Left lung (tissue), 4 donors: ENCODE measurements at regions not wholly inside any gene's neighbourhood (a gene's known extent, or its start where the extent isn't known, plus 50 kb on each side); places are given as distances from the start of the nearest gene placed in this dataset.

Experiments
- ATAC-seq: fragments of 200-7000 bp; cut with Tn5 transposase; one replicate; pipeline ENCODE4 v1.9.1; 2020; ENCODE audit warnings: moderate library complexity
- DNase-seq, 4 donors: peaks; one replicate each; pipeline ENCODE4 v3.0.0-alpha.2; 2013 to 2020
- H3K27ac ChIP-seq, 2 donors: fragments of 200-600 bp; sonication (generic) in 1 of 2; one replicate each; pipeline versions ENCODE4 v1.5.0 to v1.8.0; 2020 to 2021
- H3K27me3 ChIP-seq, 2 donors: fragments of 200-600 bp; sonication (generic) in 1 of 2; one replicate each; pipeline versions ENCODE4 v1.5.0 to v1.8.0; 2020 to 2021
- H3K36me3 ChIP-seq, 2 donors: fragments of 200-600 bp; sonication (generic) in 1 of 2; one replicate each; pipeline versions ENCODE4 v1.5.0 to v1.8.0; 2020 to 2021
- H3K4me1 ChIP-seq, 2 donors: fragments of 200-600 bp; one replicate each; pipeline ENCODE4 v1.8.0; 2021
- H3K4me3 ChIP-seq, 2 donors: fragments of 200-600 bp; sonication (generic) in 1 of 2; one replicate each; pipeline versions ENCODE4 v1.5.0 to v1.8.0; 2020 to 2021; ENCODE audit warnings: mild to moderate bottlenecking in 1 of 2
- H3K9me3 ChIP-seq, 2 donors: fragments of 200-600 bp; sonication (generic) in 1 of 2; one replicate each; pipeline versions ENCODE4 v1.5.0 to v1.8.0; 2020 to 2021
- CTCF ChIP-seq, 2 donors: fragments of 200-600 bp; sonication (generic) in 1 of 2; IDR thresholded peaks; one replicate each; pipeline versions ENCODE4 v1.5.0 to v1.8.0; 2021; ENCODE audit warnings: antibody characterized with exemption in 2 of 2
- intact Hi-C, 2 donors: fragments of 100-400 bp; cut with DNase I; formaldehyde crosslinking; loops; one replicate each; pipeline versions ENCODE4 v1.11.2 to v1.14.2; 2022
- donor health status: DM: no; HTN: yes; CAD: no.
- donor health status: DM: no; HTN: no; CAD: no.

GRCh38 chr18:66752733-66753132 is 148.8 kb upstream of the CDH19 start:
- Histone ChIP-seq H3K36me3 (no peaks in the 10 kb centered on the region), H3K27ac (no peak overlapping the region), H3K9me3 (no peaks in the 10 kb centered on the region), H3K4me1 (no peaks in the 10 kb centered on the region), H3K27me3 (no peaks in the 10 kb centered on the region), H3K4me3 (no peak overlapping the region)
- ATAC-seq (no peak), DNase-seq (no peak)
- TF ChIP-seq CTCF (IDR thresholded peaks at IDR 0.05) = no peak
- intact Hi-C loops = no loop called here

- no peak for TF ChIP-seq CTCF (IDR thresholded peaks at IDR 0.05)
These were observed 145.7 kb upstream of the CDH19 start for GRCh38 chr18:66749481-66750035.

GRCh38 chr18:66749030-66749429 is 145.1 kb upstream of the CDH19 start:
- TF ChIP-seq CTCF (IDR thresholded peaks at IDR 0.05) = peak in 1 of 2 donors; percentile 16
- Histone ChIP-seq H3K4me1 (no peaks in the 10 kb centered on the region), H3K36me3 (no peaks in the 10 kb centered on the region), H3K4me3 (no peak overlapping the region), H3K27me3 (no peaks in the 10 kb centered on the region), H3K27ac (no peak overlapping the region), H3K9me3 (no peaks in the 10 kb centered on the region)
- DNase-seq (no peak), ATAC-seq (peak; percentile 68)
- intact Hi-C loops = no loop called here

More at GRCh38 chr18:66749481-66750035, 145.7 kb upstream of the CDH19 start:
- H3K4me3 ChIP-seq = no peak overlapping the region
- ATAC-seq = no peak
- DNase-seq = no peak
- no peak overlapping the region for H3K27ac ChIP-seq
- intact Hi-C loops = no loop called here
- H3K4me1 ChIP-seq = no peaks in the 10 kb centered on the region
- H3K36me3 ChIP-seq = no peaks in the 10 kb centered on the region
- no peaks in the 10 kb centered on the region for H3K27me3 ChIP-seq
- no peaks in the 10 kb centered on the region for H3K9me3 ChIP-seq

- intact Hi-C loops = no loop called here
These were observed 138.9 kb upstream of the CDH19 start for GRCh38 chr18:66742832-66743231.

GRCh38 chr18:66735933-66736332 is 132.0 kb upstream of the CDH19 start:
- H3K4me3 ChIP-seq = no peak overlapping the region
- no peak for DNase-seq
- no peaks in the 10 kb centered on the region for H3K27me3 ChIP-seq
- no peak overlapping the region for H3K27ac ChIP-seq
- peaks cover 0 to 2% of the 10 kb centered on the region in 2 donors for H3K9me3 ChIP-seq
- no peak for ATAC-seq
- no peaks in the 10 kb centered on the region for H3K36me3 ChIP-seq
- no peak for TF ChIP-seq CTCF (IDR thresholded peaks at IDR 0.05)
- no peaks in the 10 kb centered on the region for H3K4me1 ChIP-seq
- intact Hi-C loops = no loop called here

More at GRCh38 chr18:66742832-66743231, 138.9 kb upstream of the CDH19 start:
- peaks cover 0 to 1% of the 10 kb centered on the region in 2 donors for H3K9me3 ChIP-seq
- H3K27ac ChIP-seq = no peak overlapping the region
- H3K4me1 ChIP-seq = no peaks in the 10 kb centered on the region
- H3K4me3 ChIP-seq = no peak overlapping the region
- no peak for TF ChIP-seq CTCF (IDR thresholded peaks at IDR 0.05)
- no peak for DNase-seq
- no peak for ATAC-seq
- H3K36me3 ChIP-seq = no peaks in the 10 kb centered on the region
- H3K27me3 ChIP-seq = no peaks in the 10 kb centered on the region
